ENCODE measurements at regions not wholly inside any gene's neighbourhood (a gene's known extent, or its start where the extent isn't known, plus 50 kb on each side); places are given as distances from the start of the nearest gene placed in this dataset.

GRCh38 chr9:75462866-75463265, 374.6 kb downstream of the OSTF1 start:
- H3K79me2 ChIP-seq (ENCODE audit: insufficient read depth, low read length), result no peaks in the 10 kb centered on the region
- H3K27ac ChIP-seq (ENCODE audit: low read depth, low read length), result no peak overlapping the region
- ChIA-PET CTCF (no interaction called here), RAD21 (ENCODE audit: low non-redundant PET in 1 of 2, low total read pairs in 2 of 2, uncharacterized antibody in 2 of 2, unreplicated experiment in 2 of 2) (no interaction called here), POLR2A (no interaction called here)
- no peak for ATAC-seq
- H3K36me3 ChIP-seq (ENCODE audit: control insufficient read depth in 1 of 2, insufficient read depth in 2 of 2, low read length in 2 of 2), result no peaks in the 10 kb centered on the region
- BruUV-seq (replicated peaks), result no TSS peak
- no peaks in the 10 kb centered on the region for H3K9me3 ChIP-seq (ENCODE audit: control insufficient read depth in 1 of 2, insufficient read depth in 1 of 2, low read depth in 1 of 2, low read length in 2 of 2)
- no peak overlapping the region for H3K9ac ChIP-seq (ENCODE audit: low read length)
- H3K4me3 ChIP-seq (replicated peaks in 1 of 2; ENCODE audit: low read depth in 1 of 2, low read length in 2 of 2), result no peak overlapping the region
- no peaks in the 10 kb centered on the region for H3K9me2 ChIP-seq (ENCODE audit: insufficient read depth)
- H3K27me3 ChIP-seq (ENCODE audit: insufficient read depth, low read length), result no peaks in the 10 kb centered on the region; the same call in 1 of the 2 replicates
- intact Hi-C loops (cut with micrococcal nuclease), result no loop called here
- DNase-seq (ENCODE audit: low read depth, low spot score), result no peak
- TF ChIP-seq SIN3A (IDR thresholded peaks at IDR 0.05; ENCODE audit: low read depth), result no peak
- no peak for TF ChIP-seq SRF (IDR thresholded peaks at IDR 0.05; ENCODE audit: low read depth)
- TF ChIP-seq ZNF274 (IDR thresholded peaks at IDR 0.05; ENCODE audit: low read depth, low read length), result no peak
- TF ChIP-seq ELF1 (IDR thresholded peaks at IDR 0.05; ENCODE audit: borderline replicate concordance, low read depth), result no peak
- no peak for TF ChIP-seq REST (IDR thresholded peaks at IDR 0.05; ENCODE audit: low read depth)
- no peak for TF ChIP-seq EZH2phosphoT487 (IDR thresholded peaks at IDR 0.05; ENCODE audit: borderline replicate concordance)
- no peak for TF ChIP-seq ZBTB33 (IDR thresholded peaks at IDR 0.05; ENCODE audit: extremely low read depth, insufficient replicate concordance, low read length)
- no peak for TF ChIP-seq JUND (IDR thresholded peaks at IDR 0.05)
- TF ChIP-seq POLR2A (IDR thresholded peaks at IDR 0.05; ENCODE audit: borderline replicate concordance, extremely low read depth, insufficient read depth, insufficient read length), result no peak
- no peak for TF ChIP-seq SP1 (IDR thresholded peaks at IDR 0.05; ENCODE audit: low read depth)
- no peak for TF ChIP-seq TCF7L2 (IDR thresholded peaks at IDR 0.05; ENCODE audit: borderline replicate concordance, extremely low read depth, insufficient read depth, insufficient read length)
- TF ChIP-seq POLR2AphosphoS5 (IDR thresholded peaks at IDR 0.05; ENCODE audit: low read depth, low read length), result no peak
- TF ChIP-seq CBX3 (IDR thresholded peaks at IDR 0.05; ENCODE audit: low read depth), result no peak
- TF ChIP-seq MAX (IDR thresholded peaks at IDR 0.05), result no peak
- no peak for TF ChIP-seq YY1 (IDR thresholded peaks at IDR 0.05; ENCODE audit: extremely low read depth, insufficient replicate concordance, low read depth, low read length)
- no peak for TF ChIP-seq EGR1 (IDR thresholded peaks at IDR 0.05; ENCODE audit: low read depth)
- TF ChIP-seq FOSL1 (IDR thresholded peaks at IDR 0.05; ENCODE audit: low read depth), result no peak
- no peak overlapping the region for H2AFZ ChIP-seq (ENCODE audit: low read depth, low read length, poor library complexity, severe bottlenecking)
- no peaks in the 10 kb centered on the region for H3K4me1 ChIP-seq (ENCODE audit: control insufficient read depth in 1 of 2, insufficient read depth in 2 of 2, low read length in 2 of 2)
- H3K4me2 ChIP-seq (ENCODE audit: low read length), result no peak overlapping the region
- no peaks in the 10 kb centered on the region for H4K20me1 ChIP-seq (ENCODE audit: insufficient read depth)
